AG09319 (cell line): ENCODE measurements at regions not wholly inside any gene's neighbourhood (a gene's known extent, or its start where the extent isn't known, plus 50 kb on each side); places are given as distances from the start of the nearest gene placed in this dataset.

Source experiments
- DNase-seq: peaks from one replicate; pipeline ENCODE4 v3.0.0-alpha.2; 2010; ENCODE audit warnings: low read depth; ENCODE audit errors: extremely low read depth
- TF ChIP-seq, protein P1 (sequence below): IDR thresholded peaks from 2 replicates; pipeline ENCODE4 v1.5.1; 2011; ENCODE audit warnings: low read depth, mild to moderate bottlenecking, inconsistent platforms, low read length, moderate library complexity

GRCh38 chr17:55648086-55648485 is 74.6 kb downstream of the TMEM100 start:
- DNase-seq = no peak
- TF ChIP-seq, protein P1, sequence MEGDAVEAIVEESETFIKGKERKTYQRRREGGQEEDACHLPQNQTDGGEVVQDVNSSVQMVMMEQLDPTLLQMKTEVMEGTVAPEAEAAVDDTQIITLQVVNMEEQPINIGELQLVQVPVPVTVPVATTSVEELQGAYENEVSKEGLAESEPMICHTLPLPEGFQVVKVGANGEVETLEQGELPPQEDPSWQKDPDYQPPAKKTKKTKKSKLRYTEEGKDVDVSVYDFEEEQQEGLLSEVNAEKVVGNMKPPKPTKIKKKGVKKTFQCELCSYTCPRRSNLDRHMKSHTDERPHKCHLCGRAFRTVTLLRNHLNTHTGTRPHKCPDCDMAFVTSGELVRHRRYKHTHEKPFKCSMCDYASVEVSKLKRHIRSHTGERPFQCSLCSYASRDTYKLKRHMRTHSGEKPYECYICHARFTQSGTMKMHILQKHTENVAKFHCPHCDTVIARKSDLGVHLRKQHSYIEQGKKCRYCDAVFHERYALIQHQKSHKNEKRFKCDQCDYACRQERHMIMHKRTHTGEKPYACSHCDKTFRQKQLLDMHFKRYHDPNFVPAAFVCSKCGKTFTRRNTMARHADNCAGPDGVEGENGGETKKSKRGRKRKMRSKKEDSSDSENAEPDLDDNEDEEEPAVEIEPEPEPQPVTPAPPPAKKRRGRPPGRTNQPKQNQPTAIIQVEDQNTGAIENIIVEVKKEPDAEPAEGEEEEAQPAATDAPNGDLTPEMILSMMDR = no peak

GRCh38 chr17:55645361-55645760 is 77.3 kb downstream of the TMEM100 start:
- no peak for DNase-seq
- TF ChIP-seq, protein P1 = no peak

DNA sequence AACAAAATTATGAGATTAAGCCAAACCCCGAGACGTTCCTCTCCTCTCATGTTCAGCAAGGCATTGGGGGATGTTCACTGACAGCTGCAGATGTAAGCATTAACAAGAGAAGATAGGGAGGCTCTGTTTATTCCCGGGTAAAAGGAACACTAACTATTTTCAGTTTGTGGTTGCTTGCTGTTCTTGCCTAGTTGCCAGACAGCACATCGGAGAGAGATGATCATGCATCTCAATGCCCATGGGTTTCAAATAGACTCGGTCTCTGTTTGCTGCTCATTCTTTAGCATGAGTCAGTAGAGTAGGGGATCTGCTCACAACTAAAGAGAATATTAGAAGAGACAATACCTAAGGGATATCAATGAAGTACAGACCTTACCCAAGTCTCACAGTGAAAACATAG is 78.3 kb downstream of the TMEM100 start:
- TF ChIP-seq, protein P1 = no peak
- DNase-seq = no peak

- no peak for DNase-seq
These were observed 79.9 kb downstream of the TMEM100 start for GRCh38 chr17:55642741-55643140.

GRCh38 chr17:55641676-55642081 is 81.0 kb downstream of the TMEM100 start:
- TF ChIP-seq, protein P1 = peak; percentile 86
- DNase-seq = peak; percentile 54

More at GRCh38 chr17:55642741-55643140, 79.9 kb downstream of the TMEM100 start:
- TF ChIP-seq, protein P1 = no peak

DNA sequence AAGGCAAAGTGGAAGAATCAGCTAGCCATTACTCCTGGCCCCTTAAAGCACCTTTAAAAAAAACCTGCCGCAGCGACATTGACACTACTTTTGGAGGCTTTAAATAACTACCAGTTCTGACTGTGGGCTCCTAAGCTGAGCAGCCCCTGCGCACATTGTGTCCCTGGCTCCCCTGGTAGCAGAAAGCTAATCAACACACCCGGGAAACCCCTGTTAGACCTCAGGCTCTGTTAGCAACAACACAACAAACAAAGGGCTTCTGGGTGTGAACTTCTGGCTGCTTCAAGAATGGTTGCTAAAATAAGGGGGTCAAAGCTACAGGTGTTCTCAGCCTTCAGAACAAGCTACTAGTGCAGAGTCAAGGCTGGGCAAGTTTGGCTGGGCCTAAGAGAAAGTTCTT is 83.6 kb downstream of the TMEM100 start:
- TF ChIP-seq, protein P1 = no peak
- no peak for DNase-seq

DNA sequence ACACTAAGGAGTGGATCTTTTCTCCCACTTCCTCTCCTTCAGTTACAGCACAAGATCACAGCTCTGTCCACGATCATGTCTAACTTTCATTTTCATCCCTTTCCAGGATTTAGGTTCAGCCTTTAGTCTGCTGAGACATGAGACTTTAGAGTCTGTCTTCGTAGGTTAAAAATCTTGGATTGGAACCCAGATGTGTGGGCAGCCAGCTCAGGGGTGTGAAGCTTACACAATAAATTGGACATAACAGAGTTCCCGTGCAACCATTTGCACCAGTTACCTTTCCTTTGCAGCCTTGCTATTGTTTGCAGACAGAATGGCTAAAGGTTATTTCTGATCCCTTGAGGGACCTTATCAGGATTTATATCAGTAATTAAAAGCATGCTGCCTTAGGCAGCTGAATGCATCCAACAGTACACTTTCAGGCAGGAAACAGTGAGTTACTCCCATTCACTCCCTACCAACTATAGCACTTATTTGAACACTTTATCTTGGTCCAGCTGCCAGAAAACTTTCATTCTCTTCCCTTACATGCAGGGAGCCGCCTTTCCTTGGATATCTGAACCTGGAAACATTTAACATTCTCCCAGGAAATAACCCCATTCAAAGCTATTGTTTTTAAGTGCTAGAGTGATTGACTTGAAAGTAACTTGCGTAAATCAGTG is 87.3 kb downstream of the TMEM100 start:
- TF ChIP-seq, protein P1 = no peak
- DNase-seq = no peak
